ENCODE measurements at regions not wholly inside any gene's neighbourhood (a gene's known extent, or its start where the extent isn't known, plus 50 kb on each side); places are given as distances from the start of the nearest gene placed in this dataset.

DNA sequence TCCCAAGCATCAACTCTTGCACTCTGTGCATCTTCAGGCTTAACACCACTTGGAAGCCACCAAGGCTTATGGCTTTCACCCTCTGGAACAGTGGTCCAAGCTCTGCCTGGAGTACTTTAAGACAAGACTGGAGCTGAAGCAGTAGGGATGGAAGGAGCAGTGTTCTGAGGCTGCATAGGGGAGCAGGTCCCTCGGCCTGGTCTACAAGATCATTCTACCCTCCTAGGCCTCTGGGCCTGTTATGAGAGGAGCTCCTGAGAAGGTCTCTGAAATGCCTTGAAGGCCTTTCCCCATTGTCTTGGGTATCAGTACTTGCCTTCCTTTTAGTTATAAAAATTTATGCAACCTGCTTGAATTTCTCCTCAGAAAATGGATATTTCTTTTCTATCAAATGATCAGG lies 286.7 kb downstream of the CPXCR1 start:
- Histone ChIP-seq H2BK5ac (ENCODE audit: low read depth, low read length, poor library complexity, severe bottlenecking) (no peak overlapping the region), H3K9ac (ENCODE audit: low read depth, low read length) (no peak overlapping the region), H4K20me1 (ENCODE audit: insufficient read depth, low read length) (no peaks in the 10 kb centered on the region), H3K23ac (ENCODE audit: low read depth, low read length) (no peak overlapping the region), H3K4me2 (ENCODE audit: low read depth, low read length) (no peak overlapping the region), H3K14ac (replicated peaks; ENCODE audit: low read depth, low read length) (no peak overlapping the region), H4K91ac (ENCODE audit: insufficient read depth, low read depth, low read length) (no peak overlapping the region), H2BK15ac (ENCODE audit: low read depth, low read length) (no peak overlapping the region), H2BK20ac (ENCODE audit: low read depth, low read length) (no peak overlapping the region), H3K18ac (ENCODE audit: low read depth, low read length) (no peak overlapping the region), H2AK5ac (ENCODE audit: low read depth, low read length) (no peak overlapping the region), H3K27me3 (ENCODE audit: control insufficient read depth, insufficient read depth, low read length) (no peaks in the 10 kb centered on the region), H3K56ac (ENCODE audit: extremely low read depth, insufficient read depth, low read length) (no peak overlapping the region), H3K9me1 (ENCODE audit: insufficient read depth, low read length) (no peaks in the 10 kb centered on the region), H3K4me1 (ENCODE audit: control insufficient read depth, insufficient read depth, low read length) (no peaks in the 10 kb centered on the region), H3K79me1 (ENCODE audit: low read depth in 1 of 2, low read length in 2 of 2) (no peaks in the 10 kb centered on the region), H3K4ac (ENCODE audit: low read depth, low read length) (no peak overlapping the region), H3K27ac (ENCODE audit: insufficient read depth, low read length) (no peak overlapping the region), H2AFZ (replicated peaks; ENCODE audit: low read length, poor library complexity) (no peak overlapping the region), H2BK120ac (ENCODE audit: low read depth, low read length) (no peak overlapping the region), H3K36me3 (ENCODE audit: control insufficient read depth, insufficient read depth, low read length) (no peaks in the 10 kb centered on the region), H4K5ac (ENCODE audit: low read depth, low read length) (no peak overlapping the region), H3K9me3 (ENCODE audit: control insufficient read depth, insufficient read depth, low read length) (peaks cover 1% of the 10 kb centered on the region; the same call in 1 of the 2 replicates), H2AK9ac (replicated peaks; ENCODE audit: low read depth, low read length, poor library complexity) (no peak overlapping the region), H4K8ac (ENCODE audit: low read depth in 2 of 2, low read length in 2 of 2) (no peak overlapping the region), H3K4me3 (ENCODE audit: insufficient read depth, low read depth, low read length) (no peak overlapping the region)
- TF ChIP-seq RAD21 (IDR thresholded peaks at IDR 0.05; ENCODE audit: low read length) = no peak
- no peak for TF ChIP-seq BHLHE40 (IDR thresholded peaks at IDR 0.05; ENCODE audit: low read depth, low read length)
- TF ChIP-seq, protein P1, sequence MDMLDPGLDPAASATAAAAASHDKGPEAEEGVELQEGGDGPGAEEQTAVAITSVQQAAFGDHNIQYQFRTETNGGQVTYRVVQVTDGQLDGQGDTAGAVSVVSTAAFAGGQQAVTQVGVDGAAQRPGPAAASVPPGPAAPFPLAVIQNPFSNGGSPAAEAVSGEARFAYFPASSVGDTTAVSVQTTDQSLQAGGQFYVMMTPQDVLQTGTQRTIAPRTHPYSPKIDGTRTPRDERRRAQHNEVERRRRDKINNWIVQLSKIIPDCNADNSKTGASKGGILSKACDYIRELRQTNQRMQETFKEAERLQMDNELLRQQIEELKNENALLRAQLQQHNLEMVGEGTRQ (IDR thresholded peaks at IDR 0.05; ENCODE audit: low read depth, low read length) = no peak
- no peak for TF ChIP-seq MAFK (IDR thresholded peaks at IDR 0.05; ENCODE audit: low read depth, low read length)
- intact Hi-C loops (cut with micrococcal nuclease) = no loop called here
- ChIA-PET POLR2A (ENCODE audit: unreplicated experiment) (no interaction called here), CTCF (no interaction called here)
- no TSS peak for BruUV-seq (replicated peaks)
- DNase-seq (no peak), ATAC-seq (ENCODE audit: low read depth) (no peak)
- in situ Hi-C loops (cut with MboI; ENCODE audit: low sequenced_read_pairs) = no loop called here
- WGBS, 2 experiments (ENCODE audit: extremely low coverage in 2 of 2, insufficient read length in 1 of 2) = no CpG with 5 or more reads among the region's 1 CpG
- dilution Hi-C loops (cut with HindIII; ENCODE audit: low sequenced_read_pairs, unreplicated experiment) = no loop called here
